Liver (tissue), 3 donors: ENCODE measurements at regions not wholly inside any gene's neighbourhood (a gene's known extent, or its start where the extent isn't known, plus 50 kb on each side); places are given as distances from the start of the nearest gene placed in this dataset.

Experiments used
- JUND ChIP-seq, 2 donors: IDR thresholded peaks; 2 replicates each; pipeline ENCODE4 v1.6.1; 2016; ENCODE audit warnings: antibody characterized with exemption in 2 of 2
- NR2F2 ChIP-seq: IDR thresholded peaks from 2 replicates; pipeline ENCODE4 v1.6.1; 2016; ENCODE audit warnings: antibody characterized with exemption
- RAD21 ChIP-seq, 2 donors: IDR thresholded peaks; 2 replicates each; pipeline ENCODE4 v1.6.1; 2016; ENCODE audit warnings: antibody characterized with exemption in 2 of 2, mild to moderate bottlenecking in 2 of 2
- RXRA ChIP-seq, 2 donors: IDR thresholded peaks; 2 replicates each; pipeline ENCODE4 v1.6.1; 2017 to 2018; ENCODE audit warnings: antibody characterized with exemption in 2 of 2, mild to moderate bottlenecking in 1 of 2
- TAF1 ChIP-seq: conservative IDR thresholded peaks from 2 replicates; pipeline ENCODE4 v1.6.1; 2016; ENCODE audit warnings: antibody characterized with exemption, mild to moderate bottlenecking
- TF ChIP-seq, protein P1 (sequence below): fragments of 150-350 bp; IDR thresholded peaks from 2 replicates; pipeline ENCODE4 v1.5.1; 2017; ENCODE audit warnings: improper control_type of control experiment, low read depth, low read length; ENCODE audit not compliant: missing input control
- TF ChIP-seq, protein P2 (sequence below): IDR thresholded peaks from 2 replicates; pipeline ENCODE4 v1.6.1; 2016; ENCODE audit warnings: antibody characterized with exemption
- TF ChIP-seq, protein P3 (sequence below): IDR thresholded peaks from 2 replicates; pipeline ENCODE4 v1.6.1; 2016; ENCODE audit warnings: antibody characterized with exemption
- TF ChIP-seq, protein P4 (sequence below): IDR thresholded peaks from 2 replicates; pipeline ENCODE4 v1.6.1; 2016; ENCODE audit warnings: antibody characterized with exemption, mild to moderate bottlenecking
- donor health status: healthy.
- donor health status: healthy.

DNA sequence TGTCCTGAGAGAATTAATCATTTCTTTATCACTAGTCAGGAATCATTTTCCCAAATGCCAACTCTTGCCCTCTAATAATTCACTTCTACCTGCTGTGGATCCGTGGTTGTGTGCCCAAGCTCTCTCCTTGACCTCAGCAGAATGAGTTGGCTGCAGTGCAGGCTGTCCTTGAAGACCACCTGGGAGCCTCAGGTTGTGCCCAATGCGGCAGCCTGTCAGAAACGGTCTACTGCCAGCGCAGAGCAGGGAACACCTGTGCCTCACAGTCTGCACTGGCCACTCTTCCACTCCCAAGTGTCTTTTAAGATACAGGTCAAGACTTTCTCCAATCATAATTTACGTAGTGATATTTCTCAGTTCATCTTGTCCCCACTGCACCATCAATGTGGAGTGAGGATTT lies 246.0 kb upstream of the PHF14 start:
- TF ChIP-seq, protein P1, sequence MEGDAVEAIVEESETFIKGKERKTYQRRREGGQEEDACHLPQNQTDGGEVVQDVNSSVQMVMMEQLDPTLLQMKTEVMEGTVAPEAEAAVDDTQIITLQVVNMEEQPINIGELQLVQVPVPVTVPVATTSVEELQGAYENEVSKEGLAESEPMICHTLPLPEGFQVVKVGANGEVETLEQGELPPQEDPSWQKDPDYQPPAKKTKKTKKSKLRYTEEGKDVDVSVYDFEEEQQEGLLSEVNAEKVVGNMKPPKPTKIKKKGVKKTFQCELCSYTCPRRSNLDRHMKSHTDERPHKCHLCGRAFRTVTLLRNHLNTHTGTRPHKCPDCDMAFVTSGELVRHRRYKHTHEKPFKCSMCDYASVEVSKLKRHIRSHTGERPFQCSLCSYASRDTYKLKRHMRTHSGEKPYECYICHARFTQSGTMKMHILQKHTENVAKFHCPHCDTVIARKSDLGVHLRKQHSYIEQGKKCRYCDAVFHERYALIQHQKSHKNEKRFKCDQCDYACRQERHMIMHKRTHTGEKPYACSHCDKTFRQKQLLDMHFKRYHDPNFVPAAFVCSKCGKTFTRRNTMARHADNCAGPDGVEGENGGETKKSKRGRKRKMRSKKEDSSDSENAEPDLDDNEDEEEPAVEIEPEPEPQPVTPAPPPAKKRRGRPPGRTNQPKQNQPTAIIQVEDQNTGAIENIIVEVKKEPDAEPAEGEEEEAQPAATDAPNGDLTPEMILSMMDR = no peak
- no peak for TF ChIP-seq RXRA (IDR thresholded peaks at IDR 0.05)
- no peak for TF ChIP-seq NR2F2
- TF ChIP-seq RAD21 (IDR thresholded peaks at IDR 0.05) = no peak
- TF ChIP-seq, protein P2, sequence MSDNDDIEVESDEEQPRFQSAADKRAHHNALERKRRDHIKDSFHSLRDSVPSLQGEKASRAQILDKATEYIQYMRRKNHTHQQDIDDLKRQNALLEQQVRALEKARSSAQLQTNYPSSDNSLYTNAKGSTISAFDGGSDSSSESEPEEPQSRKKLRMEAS = no peak
- TF ChIP-seq, protein P3, sequence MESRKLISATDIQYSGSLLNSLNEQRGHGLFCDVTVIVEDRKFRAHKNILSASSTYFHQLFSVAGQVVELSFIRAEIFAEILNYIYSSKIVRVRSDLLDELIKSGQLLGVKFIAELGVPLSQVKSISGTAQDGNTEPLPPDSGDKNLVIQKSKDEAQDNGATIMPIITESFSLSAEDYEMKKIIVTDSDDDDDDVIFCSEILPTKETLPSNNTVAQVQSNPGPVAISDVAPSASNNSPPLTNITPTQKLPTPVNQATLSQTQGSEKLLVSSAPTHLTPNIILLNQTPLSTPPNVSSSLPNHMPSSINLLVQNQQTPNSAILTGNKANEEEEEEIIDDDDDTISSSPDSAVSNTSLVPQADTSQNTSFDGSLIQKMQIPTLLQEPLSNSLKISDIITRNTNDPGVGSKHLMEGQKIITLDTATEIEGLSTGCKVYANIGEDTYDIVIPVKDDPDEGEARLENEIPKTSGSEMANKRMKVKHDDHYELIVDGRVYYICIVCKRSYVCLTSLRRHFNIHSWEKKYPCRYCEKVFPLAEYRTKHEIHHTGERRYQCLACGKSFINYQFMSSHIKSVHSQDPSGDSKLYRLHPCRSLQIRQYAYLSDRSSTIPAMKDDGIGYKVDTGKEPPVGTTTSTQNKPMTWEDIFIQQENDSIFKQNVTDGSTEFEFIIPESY = no peak
- TF ChIP-seq, protein P4, sequence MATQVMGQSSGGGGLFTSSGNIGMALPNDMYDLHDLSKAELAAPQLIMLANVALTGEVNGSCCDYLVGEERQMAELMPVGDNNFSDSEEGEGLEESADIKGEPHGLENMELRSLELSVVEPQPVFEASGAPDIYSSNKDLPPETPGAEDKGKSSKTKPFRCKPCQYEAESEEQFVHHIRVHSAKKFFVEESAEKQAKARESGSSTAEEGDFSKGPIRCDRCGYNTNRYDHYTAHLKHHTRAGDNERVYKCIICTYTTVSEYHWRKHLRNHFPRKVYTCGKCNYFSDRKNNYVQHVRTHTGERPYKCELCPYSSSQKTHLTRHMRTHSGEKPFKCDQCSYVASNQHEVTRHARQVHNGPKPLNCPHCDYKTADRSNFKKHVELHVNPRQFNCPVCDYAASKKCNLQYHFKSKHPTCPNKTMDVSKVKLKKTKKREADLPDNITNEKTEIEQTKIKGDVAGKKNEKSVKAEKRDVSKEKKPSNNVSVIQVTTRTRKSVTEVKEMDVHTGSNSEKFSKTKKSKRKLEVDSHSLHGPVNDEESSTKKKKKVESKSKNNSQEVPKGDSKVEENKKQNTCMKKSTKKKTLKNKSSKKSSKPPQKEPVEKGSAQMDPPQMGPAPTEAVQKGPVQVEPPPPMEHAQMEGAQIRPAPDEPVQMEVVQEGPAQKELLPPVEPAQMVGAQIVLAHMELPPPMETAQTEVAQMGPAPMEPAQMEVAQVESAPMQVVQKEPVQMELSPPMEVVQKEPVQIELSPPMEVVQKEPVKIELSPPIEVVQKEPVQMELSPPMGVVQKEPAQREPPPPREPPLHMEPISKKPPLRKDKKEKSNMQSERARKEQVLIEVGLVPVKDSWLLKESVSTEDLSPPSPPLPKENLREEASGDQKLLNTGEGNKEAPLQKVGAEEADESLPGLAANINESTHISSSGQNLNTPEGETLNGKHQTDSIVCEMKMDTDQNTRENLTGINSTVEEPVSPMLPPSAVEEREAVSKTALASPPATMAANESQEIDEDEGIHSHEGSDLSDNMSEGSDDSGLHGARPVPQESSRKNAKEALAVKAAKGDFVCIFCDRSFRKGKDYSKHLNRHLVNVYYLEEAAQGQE = no peak
- TF ChIP-seq JUND (IDR thresholded peaks at IDR 0.05) = no peak
- no peak for TF ChIP-seq TAF1
